Left lung (tissue), 4 donors: ENCODE measurements at regions not wholly inside any gene's neighbourhood (a gene's known extent, or its start where the extent isn't known, plus 50 kb on each side); places are given as distances from the start of the nearest gene placed in this dataset.
A peak's percentile ranks its signal among the peaks of the same experiment; 100 is the strongest.
"Not testable (repeated sequence)": the region's sequence is repeated elsewhere in the genome, so short reads cannot be mapped to it uniquely, and the experiment has no call there.

Experiments
- ATAC-seq: fragments of 200-7000 bp; cut with Tn5 transposase; one replicate; pipeline ENCODE4 v1.9.1; 2020; ENCODE audit warnings: moderate library complexity
- DNase-seq, 4 donors: peaks; one replicate each; pipeline ENCODE4 v3.0.0-alpha.2; 2013 to 2020
- H3K27ac ChIP-seq, 2 donors: fragments of 200-600 bp; sonication (generic) in 1 of 2; one replicate each; pipeline versions ENCODE4 v1.5.0 to v1.8.0; 2020 to 2021
- H3K27me3 ChIP-seq, 2 donors: fragments of 200-600 bp; sonication (generic) in 1 of 2; one replicate each; pipeline versions ENCODE4 v1.5.0 to v1.8.0; 2020 to 2021
- H3K36me3 ChIP-seq, 2 donors: fragments of 200-600 bp; sonication (generic) in 1 of 2; one replicate each; pipeline versions ENCODE4 v1.5.0 to v1.8.0; 2020 to 2021
- H3K4me1 ChIP-seq, 2 donors: fragments of 200-600 bp; one replicate each; pipeline ENCODE4 v1.8.0; 2021
- H3K4me3 ChIP-seq, 2 donors: fragments of 200-600 bp; sonication (generic) in 1 of 2; one replicate each; pipeline versions ENCODE4 v1.5.0 to v1.8.0; 2020 to 2021; ENCODE audit warnings: mild to moderate bottlenecking in 1 of 2
- H3K9me3 ChIP-seq, 2 donors: fragments of 200-600 bp; sonication (generic) in 1 of 2; one replicate each; pipeline versions ENCODE4 v1.5.0 to v1.8.0; 2020 to 2021
- intact Hi-C, 2 donors: fragments of 100-400 bp; cut with DNase I; formaldehyde crosslinking; loops; one replicate each; pipeline versions ENCODE4 v1.11.2 to v1.14.2; 2022
- TF ChIP-seq, protein P1 (sequence below), 2 donors: fragments of 200-600 bp; sonication (generic) in 1 of 2; IDR thresholded peaks; one replicate each; pipeline versions ENCODE4 v1.5.0 to v1.8.0; 2021; ENCODE audit warnings: antibody characterized with exemption in 2 of 2
- donor health status: DM: no; HTN: yes; CAD: no.
- donor health status: DM: no; HTN: no; CAD: no.

DNA sequence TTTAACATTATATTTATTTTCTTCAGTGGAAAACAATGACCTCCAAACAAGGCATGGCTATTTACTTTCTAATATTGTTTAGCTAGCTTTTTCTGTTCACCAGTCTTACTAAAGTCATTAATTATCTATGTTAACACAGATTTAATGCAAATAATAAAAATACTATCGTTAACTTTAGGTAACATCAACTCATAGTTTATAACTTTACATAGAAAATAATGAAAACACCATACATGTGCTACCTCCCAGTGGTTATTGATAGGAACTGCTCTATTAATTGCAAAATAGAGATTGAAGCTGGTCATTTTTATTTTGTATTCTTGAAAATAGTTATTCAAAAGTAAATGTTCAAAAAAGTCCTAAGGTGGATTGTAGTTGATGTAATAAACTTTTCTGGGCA is 78.3 kb upstream of the HCN1 start:
- intact Hi-C loops = no loop called here
- H3K9me3 ChIP-seq = no peaks in the 10 kb centered on the region
- H3K4me3 ChIP-seq = no peak overlapping the region
- ATAC-seq (no peak), DNase-seq (no peak)
- H3K27ac ChIP-seq = no peak overlapping the region
- no peaks in the 10 kb centered on the region for H3K27me3 ChIP-seq
- H3K4me1 ChIP-seq = no peaks in the 10 kb centered on the region
- no peaks in the 10 kb centered on the region for H3K36me3 ChIP-seq
- TF ChIP-seq, protein P1, sequence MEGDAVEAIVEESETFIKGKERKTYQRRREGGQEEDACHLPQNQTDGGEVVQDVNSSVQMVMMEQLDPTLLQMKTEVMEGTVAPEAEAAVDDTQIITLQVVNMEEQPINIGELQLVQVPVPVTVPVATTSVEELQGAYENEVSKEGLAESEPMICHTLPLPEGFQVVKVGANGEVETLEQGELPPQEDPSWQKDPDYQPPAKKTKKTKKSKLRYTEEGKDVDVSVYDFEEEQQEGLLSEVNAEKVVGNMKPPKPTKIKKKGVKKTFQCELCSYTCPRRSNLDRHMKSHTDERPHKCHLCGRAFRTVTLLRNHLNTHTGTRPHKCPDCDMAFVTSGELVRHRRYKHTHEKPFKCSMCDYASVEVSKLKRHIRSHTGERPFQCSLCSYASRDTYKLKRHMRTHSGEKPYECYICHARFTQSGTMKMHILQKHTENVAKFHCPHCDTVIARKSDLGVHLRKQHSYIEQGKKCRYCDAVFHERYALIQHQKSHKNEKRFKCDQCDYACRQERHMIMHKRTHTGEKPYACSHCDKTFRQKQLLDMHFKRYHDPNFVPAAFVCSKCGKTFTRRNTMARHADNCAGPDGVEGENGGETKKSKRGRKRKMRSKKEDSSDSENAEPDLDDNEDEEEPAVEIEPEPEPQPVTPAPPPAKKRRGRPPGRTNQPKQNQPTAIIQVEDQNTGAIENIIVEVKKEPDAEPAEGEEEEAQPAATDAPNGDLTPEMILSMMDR (IDR thresholded peaks at IDR 0.05) = peak in 1 of 2 donors; percentile 11

GRCh38 chr5:45772402-45772801 is 76.2 kb upstream of the HCN1 start:
- no peaks in the 10 kb centered on the region for H3K36me3 ChIP-seq
- intact Hi-C loops = no loop called here
- no peaks in the 10 kb centered on the region for H3K4me1 ChIP-seq
- H3K27ac ChIP-seq = no peak overlapping the region
- H3K4me3 ChIP-seq = no peak overlapping the region
- no peaks in the 10 kb centered on the region for H3K27me3 ChIP-seq
- no peaks in the 10 kb centered on the region for H3K9me3 ChIP-seq
- ATAC-seq = no peak
- no peak for DNase-seq
- TF ChIP-seq, protein P1 (IDR thresholded peaks at IDR 0.05) = no peak

GRCh38 chr5:45765561-45765960 is 69.4 kb upstream of the HCN1 start:
- intact Hi-C loops = no loop called here
- Histone ChIP-seq H3K4me1 (no peaks in the 10 kb centered on the region), H3K36me3 (no peaks in the 10 kb centered on the region), H3K9me3 (peaks cover 0 to 23% of the 10 kb centered on the region in 2 donors), H3K27ac (no peak overlapping the region), H3K27me3 (no peaks in the 10 kb centered on the region), H3K4me3 (no peak overlapping the region)
- no peak for ATAC-seq
- DNase-seq = no peak
- TF ChIP-seq, protein P1 (IDR thresholded peaks at IDR 0.05) = no peak

DNA sequence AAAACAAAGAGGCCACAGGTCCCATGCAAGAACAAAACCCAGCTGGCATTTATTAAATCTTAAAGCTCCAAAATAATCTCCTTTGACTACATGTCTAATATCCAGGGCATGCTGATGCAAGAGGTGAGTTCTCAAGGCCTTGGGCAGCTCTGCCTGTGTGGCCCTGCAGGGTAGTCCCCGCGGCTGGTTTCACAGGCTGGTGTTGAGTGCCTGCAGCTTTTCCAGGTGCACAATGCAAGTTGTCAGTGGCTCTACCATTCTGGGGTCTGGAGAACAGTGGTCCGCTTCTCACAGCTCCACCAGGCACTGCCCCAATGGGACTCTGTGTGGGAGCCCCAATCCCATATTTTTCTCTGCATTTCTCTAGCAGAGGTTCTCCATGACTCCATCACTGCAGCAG is 54.4 kb upstream of the HCN1 start:
- Histone ChIP-seq H3K27me3 (no peaks in the 10 kb centered on the region), H3K27ac (no peak overlapping the region), H3K4me1 (no peaks in the 10 kb centered on the region), H3K9me3 (peaks cover 0 to 39% of the 10 kb centered on the region in 2 donors), H3K4me3 (no peak overlapping the region), H3K36me3 (no peaks in the 10 kb centered on the region)
- ATAC-seq (no peak), DNase-seq (peak in 1 of 4 donors; percentile 60)
- intact Hi-C loops = no loop called here
- TF ChIP-seq, protein P1 (IDR thresholded peaks at IDR 0.05) = no peak

- ATAC-seq, H3K4me1 ChIP-seq, DNase-seq, H3K36me3 ChIP-seq, H3K27ac ChIP-seq, H3K27me3 ChIP-seq, intact Hi-C loops, H3K4me3 ChIP-seq: not testable (repeated sequence)
- peaks cover 0 to 29% of the 10 kb centered on the region in 2 donors for H3K9me3 ChIP-seq
These were observed 52.3 kb upstream of the HCN1 start for GRCh38 chr5:45748511-45748910.
